ENCODE measurements at regions not wholly inside any gene's neighbourhood (a gene's known extent, or its start where the extent isn't known, plus 50 kb on each side); places are given as distances from the start of the nearest gene placed in this dataset.
"Not testable (repeated sequence)": the region's sequence is repeated elsewhere in the genome, so short reads cannot be mapped to it uniquely, and the experiment has no call there.

GRCh38 chr21:13000390-13000789, 609.2 kb upstream of the POTED start:
- Mint-ChIP-seq H3K27ac (peak overlapping the region in 1 of 6 donors; percentile 38), H3K9me3 (peaks cover 8 to 45% (median 22%) of the 10 kb centered on the region in 7 donors)
- not testable (repeated sequence) for DNase-seq; H3K4me3 Mint-ChIP-seq; H3K27me3 Mint-ChIP-seq; H3K36me3 Mint-ChIP-seq; H3K4me1 Mint-ChIP-seq; ATAC-seq (ENCODE audit: low read depth in 2 of 2)

DNA sequence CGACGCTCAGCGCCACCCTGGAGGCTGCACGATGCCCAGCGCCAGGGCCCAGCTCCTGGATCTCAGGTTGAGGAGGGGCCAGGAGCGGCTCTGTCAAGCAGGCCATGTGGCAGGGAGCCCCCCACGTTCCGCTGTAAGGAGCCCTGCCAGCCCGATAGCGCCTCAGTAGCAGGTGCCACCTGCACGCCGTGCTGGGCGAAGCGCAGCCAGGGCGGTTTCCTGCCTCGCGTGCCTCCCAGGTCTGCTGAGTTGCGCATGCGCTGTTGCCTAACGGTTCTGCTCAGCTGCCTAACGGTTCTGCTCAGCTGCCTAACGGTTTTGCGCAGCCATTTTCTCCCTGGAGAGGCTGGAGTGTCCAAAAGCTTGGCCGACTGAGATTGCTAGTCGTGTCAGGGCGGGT, 571.9 kb upstream of the POTED start:
- H3K27me3 Mint-ChIP-seq; H3K4me1 Mint-ChIP-seq; H3K27ac Mint-ChIP-seq; DNase-seq; ATAC-seq (ENCODE audit: low read depth in 2 of 2); H3K4me3 Mint-ChIP-seq; H3K36me3 Mint-ChIP-seq: not testable (repeated sequence)
- H3K9me3 Mint-ChIP-seq, result peaks cover 0 to 16% (median 9%) of the 10 kb centered on the region in 7 donors

- DNase-seq; ATAC-seq (ENCODE audit: low read depth in 2 of 2): not testable (repeated sequence)
- H3K4me3 Mint-ChIP-seq, result peak overlapping the region in 1 of 8 donors; percentile 52
Observed at GRCh38 chr21:13052816-13053215, 556.8 kb upstream of the POTED start.

More at GRCh38 chr21:13052816-13053215, 556.8 kb upstream of the POTED start:
- not testable (repeated sequence) for H3K27me3 Mint-ChIP-seq, H3K9me3 Mint-ChIP-seq, H3K27ac Mint-ChIP-seq, H3K36me3 Mint-ChIP-seq, H3K4me1 Mint-ChIP-seq

Measured in naive B cell (primary cell).